DMS79 treated with DMSO at 0.1 percent for 48 hours (cell line): ENCODE measurements at regions not wholly inside any gene's neighbourhood (a gene's known extent, or its start where the extent isn't known, plus 50 kb on each side); places are given as distances from the start of the nearest gene placed in this dataset.
"Not testable (repeated sequence)": the region's sequence is repeated elsewhere in the genome, so short reads cannot be mapped to it uniquely, and the experiment has no call there.

Experiments used
- DNase-seq: peaks from one replicate; lab custom pipeline; 2025; lab: John Stamatoyannopoulos, UW

DNA sequence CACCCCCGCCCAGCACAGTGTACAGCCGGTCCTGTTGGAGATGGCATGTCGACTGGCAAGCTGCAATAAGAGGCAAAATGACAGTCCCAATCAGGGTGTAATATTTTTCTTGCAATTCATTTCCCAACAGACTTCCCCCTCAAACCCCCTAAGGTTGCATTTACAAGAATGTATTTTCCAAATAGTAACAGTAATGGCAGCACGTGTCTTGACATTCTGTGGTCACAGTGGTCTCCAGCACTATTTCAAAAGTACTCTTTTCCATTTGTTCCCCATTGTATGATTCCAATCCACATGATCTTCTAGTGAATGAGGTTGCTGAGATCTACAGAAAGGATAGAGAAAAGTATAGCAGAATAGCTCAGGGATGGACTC is 97.8 kb upstream of the CARMIL1 start:
- no peak for DNase-seq

DNA sequence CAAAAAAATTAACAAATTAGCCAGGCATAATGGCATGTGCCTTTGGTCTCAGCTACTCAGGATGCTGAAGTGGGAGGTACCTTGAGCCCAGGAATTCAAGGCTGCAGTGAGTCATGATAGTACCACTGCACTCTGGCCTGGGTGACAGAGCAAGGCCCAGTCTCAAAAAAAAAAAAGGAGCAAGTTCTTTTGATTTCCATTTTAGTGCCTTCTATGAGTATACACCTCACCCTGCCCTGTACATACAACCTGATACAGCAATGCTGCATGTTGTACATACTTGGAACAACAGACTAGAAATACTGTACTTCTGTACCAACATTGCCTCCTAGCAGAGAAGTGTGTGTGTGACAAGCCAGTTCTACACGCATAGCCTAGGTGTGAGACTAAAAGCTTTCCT is 97.3 kb upstream of the CARMIL1 start:
- no peak for DNase-seq

GRCh38 chr6:25186919-25187318 is 92.3 kb upstream of the CARMIL1 start:
- no peak for DNase-seq

- DNase-seq: no peak
Measured at GRCh38 chr6:25188232-25188631, 90.9 kb upstream of the CARMIL1 start.

DNA sequence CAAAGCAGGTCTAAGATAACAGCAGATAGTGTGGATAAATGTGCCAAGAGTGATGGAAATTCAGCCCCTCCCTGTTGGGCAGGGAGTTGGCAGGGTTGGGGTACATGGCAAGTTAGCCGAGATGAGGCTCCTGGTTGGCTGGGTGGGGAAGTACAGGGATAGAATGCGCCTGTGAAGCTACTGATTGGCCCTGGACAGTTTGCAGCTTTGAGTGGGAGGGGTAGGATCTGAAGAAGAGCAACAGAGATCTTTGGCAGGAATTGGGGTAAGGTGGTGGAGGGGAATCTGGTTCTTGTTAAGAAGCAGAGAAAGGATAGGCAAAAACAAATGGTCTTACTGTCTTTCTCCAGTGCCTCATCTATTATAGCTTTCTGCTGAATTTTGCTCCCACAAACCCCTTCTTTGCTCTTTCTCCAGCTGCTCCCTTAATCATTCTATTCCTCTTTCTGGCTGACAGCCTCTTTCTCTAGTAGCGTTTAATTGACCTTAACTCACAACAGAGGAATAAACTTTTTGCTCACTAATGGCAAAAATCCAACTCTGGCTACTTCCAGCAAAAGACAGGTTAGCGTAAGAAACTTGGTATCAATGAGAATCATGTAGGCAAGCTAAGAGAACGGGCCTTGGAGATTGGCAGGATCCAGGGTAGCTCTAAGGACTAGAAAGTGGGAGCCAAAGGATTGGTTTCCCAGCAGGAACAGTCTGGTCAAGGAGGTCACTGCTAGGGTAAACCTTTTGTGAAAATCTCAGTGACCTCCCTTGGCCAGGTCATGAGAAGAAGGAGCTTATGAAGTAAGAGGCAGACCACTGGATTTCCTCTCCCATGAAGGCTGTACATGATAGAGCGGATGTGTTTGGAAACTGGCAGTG is 86.3 kb upstream of the CARMIL1 start:
- peak; percentile 75 for DNase-seq

- DNase-seq: peak; percentile 80
Measured at GRCh38 chr6:25193460-25194171, 85.6 kb upstream of the CARMIL1 start.

DNA sequence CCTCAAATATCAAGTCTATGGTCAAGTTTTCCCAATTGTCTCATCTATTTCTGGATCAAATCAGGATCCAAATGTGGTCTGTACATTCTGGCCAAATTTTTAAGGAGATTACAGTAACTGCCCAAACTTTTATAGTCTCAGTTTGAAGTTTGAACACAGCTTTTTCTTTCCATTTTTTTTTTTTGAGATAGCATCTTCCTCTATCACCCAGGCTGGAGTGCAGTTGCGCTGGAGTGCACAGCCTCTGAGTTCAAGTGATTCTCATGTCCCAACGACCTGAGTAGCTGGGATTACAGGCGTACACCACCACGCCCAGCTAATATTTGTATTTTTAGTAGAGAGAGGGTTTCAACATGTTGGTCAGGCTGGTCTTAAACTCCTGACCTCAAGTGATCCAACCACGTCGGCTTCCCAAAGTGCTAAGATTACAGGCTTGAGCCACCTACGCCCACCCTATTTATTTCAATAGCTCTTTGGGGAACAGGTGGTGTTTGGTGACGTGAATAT is 84.9 kb upstream of the CARMIL1 start:
- DNase-seq: peak; percentile 39

- DNase-seq: peak; percentile 72
Measured at GRCh38 chr6:25196464-25196863, 82.7 kb upstream of the CARMIL1 start.

GRCh38 chr6:25197111-25197510 is 82.1 kb upstream of the CARMIL1 start:
- DNase-seq: no peak

DNA sequence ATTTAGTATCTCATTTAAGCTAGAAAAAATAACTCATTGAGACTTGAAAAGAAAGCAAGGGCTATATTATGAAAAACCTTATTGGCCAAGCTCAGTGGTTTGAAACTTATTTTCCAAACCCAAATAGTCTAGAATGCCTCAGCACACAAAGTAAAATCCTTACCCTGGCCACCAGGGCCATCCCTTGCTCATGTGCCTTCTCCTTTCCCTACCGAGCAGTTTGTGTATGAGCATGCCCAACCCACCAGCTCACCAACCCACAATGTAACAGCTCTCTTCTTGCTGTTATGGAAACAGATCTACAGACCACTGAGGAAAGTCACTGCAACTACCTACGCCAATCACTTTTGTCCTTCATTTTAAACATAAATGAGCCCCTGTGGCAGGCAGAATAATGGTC is 79.6 kb upstream of the CARMIL1 start:
- DNase-seq: no peak

DNA sequence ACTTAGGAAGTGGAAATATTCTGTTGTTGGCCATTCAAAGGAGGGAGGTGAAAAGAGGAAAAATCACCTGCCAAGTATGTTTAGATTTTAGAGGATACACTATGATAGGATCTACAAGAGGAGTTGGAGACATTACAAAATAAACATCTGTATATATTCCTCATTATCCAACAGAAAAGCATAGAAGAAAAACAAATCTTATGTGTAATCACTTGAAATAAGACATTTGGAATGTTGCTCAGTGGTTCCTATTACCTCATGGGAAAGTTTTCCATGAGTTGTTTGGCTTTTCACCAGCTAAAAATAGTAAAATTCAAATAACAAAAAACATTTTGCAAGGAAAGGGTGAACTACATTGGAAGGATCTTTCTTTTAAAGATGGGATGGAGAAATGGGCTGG is 76.7 kb upstream of the CARMIL1 start:
- DNase-seq: no peak

GRCh38 chr6:25205629-25206028 is 73.5 kb upstream of the CARMIL1 start:
- DNase-seq: no peak

DNA sequence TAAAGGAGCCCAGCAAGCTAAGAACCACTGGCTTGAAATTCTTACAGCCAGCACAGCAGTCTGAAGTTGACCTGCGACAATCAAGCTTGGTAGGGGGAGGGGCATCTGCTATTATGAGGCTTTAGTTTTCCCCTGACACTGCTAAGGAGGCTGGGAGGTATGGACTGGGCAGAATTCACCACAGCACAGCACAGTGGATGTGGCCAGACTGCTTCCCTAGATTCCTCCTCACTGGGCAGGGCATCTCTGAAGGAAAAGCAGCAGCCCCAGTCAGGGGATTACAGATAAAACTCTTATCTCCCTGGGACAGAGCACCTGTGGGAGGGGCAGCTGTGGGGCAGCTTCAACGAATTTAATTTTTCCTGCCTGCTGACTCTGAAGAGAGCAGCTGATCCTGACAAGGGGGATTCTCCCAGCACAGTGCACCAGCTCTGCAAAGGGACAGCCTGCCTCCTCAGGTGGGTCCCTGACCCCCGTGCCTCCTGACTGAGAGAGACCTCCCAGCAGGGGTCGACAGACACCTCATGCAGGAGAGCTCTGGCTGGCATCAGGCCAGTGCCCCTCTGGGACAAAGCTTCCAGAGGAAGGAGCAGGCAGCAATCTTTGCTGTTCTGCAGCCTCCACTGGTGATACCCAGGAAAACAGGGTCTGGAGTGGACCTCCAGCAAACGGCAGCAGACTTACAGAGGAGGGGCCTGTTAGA is 71.6 kb upstream of the CARMIL1 start:
- not testable (repeated sequence) for DNase-seq

DNA sequence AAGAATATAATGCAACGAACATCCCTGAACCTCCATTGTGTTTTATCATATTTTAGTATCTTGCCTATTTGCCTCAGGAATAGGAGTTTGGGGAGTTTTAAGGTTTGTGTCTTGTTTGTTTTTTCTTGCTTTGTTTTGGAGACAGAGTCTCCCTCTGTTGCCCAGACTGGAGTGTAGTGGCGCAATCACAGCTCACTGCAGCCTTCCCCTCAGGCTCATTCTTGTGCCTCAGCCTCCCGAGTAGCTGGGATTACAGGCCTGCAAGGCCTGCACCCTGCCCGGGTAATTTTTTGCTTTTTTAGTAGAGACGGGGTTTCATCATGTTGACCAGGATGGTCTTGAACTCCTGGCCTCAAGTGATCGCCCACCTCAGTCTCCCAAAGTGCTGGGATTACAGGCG is 63.3 kb upstream of the CARMIL1 start:
- DNase-seq: no peak

DNA sequence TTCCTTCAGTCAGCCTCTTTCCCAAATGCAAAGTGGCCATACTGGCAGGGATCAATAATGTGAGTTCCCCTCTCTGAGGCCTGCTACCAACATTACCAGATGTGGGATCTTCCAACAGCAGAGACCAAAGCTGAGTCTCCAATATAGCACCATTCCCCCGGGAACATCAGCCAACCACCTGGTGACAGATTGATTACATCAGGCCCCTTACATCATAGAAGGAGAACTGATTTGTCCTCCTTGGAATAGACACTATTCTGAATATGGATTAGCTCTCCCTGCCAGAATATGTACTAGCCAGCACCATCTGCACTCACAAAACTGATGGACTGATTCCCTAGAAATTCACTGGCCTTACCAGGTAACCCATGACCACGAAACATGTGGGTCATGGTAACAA is 61.9 kb upstream of the CARMIL1 start:
- DNase-seq: no peak

GRCh38 chr6:25217829-25218228 is 61.3 kb upstream of the CARMIL1 start:
- peak; percentile 52 for DNase-seq

DNA sequence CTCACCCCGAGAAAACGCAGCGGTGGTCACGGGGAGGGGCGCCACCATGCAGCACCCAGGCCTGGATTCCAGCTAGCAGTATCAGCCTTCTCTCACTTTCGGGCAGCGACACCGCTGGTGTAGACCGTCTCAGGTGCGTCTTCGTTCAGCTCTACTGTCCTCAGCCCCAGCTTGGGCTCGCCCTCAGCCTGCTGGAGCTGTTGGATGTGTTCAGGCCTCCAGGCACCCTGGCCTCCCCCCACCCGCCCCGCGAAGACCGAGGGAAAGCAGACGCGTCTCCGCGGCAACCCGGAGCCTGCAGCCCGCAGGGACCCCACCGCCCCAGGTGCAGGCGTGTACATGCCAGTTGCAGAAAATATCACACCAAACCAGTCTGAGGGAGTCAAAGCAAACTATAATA is 60.8 kb upstream of the CARMIL1 start:
- DNase-seq: peak; percentile 48

DNA sequence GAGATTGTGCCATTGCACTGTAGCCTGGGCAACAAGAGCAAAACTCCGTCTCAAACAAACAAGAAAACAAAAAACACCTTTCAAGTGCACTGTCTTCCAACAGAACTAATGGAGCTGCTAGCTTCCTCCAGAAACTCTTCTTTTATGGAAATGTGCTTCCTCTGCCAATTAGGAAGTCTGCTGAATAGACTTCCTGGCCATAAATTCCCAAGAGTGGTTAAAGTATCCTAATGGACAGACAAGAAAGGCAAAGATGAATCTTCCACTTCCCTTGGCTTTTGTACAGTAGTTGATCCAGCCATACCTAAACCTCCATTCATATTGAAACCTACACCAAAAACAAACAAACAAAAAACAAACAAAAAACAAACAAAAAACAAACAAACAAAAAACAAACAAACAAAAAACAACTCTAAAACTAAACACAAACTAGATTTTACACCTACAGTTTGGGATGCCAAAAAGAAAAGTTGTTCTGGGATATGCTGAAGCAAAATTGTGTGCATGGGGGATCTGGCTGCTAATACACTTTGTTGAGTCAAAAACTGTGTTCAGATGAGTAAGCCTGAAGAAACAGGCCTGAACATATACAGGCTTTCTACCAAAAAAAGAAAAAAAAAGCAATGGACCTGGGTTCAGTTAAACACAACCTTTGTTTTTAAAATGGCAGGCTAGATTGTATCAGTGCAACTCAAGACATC is 59.8 kb upstream of the CARMIL1 start:
- DNase-seq: peak; percentile 7

DNA sequence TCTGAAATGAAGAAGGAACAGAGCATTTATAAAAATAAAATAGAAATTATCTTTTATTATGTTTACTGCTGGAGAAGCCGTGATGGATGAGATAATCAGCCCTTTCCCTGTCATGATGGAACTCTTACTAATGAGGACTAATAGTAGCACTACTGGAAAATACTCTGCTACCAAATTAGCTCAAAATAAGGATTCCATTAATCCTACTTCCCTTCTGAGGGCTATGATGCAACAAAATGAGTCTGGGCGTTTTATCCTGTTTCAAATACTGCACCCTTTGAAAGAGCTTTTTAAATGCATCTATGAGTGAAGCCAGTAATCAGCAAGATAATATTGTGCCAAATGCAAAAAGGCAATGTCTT is 59.3 kb upstream of the CARMIL1 start:
- no peak for DNase-seq

GRCh38 chr6:25220857-25221256 is 58.3 kb upstream of the CARMIL1 start:
- no peak for DNase-seq

GRCh38 chr6:25222006-25222678 is 57.0 kb upstream of the CARMIL1 start:
- no peak for DNase-seq
